ENCODE measurements at regions not wholly inside any gene's neighbourhood (a gene's known extent, or its start where the extent isn't known, plus 50 kb on each side); places are given as distances from the start of the nearest gene placed in this dataset.

- no peaks in the 10 kb centered on the region for H4K20me1 ChIP-seq (ENCODE audit: insufficient read depth, low read length)
- no peak overlapping the region for H3K4me2 ChIP-seq (ENCODE audit: low read depth, low read length)
- peaks cover 49% of the 10 kb centered on the region for H3K9me3 ChIP-seq (ENCODE audit: low read length)
- in situ Hi-C loops (cut with HindIII; ENCODE audit: extremely low pct_ligation_motif_present, low pct_unique_long_range_greater_than_20kb) (no loop called here), intact Hi-C loops (cut with micrococcal nuclease; ENCODE audit: unreplicated experiment) (no loop called here)
- TF ChIP-seq YEATS2 (CRISPR knock-in tag; IDR thresholded peaks at IDR 0.05; ENCODE audit: borderline replicate concordance) (no peak), RAD51 (IDR thresholded peaks at IDR 0.05; ENCODE audit: borderline replicate concordance) (no peak), ATF7 (IDR thresholded peaks at IDR 0.05) (peak; percentile 57; the same call in 1 of the 2 replicates), ATF7 (CRISPR knock-in tag; IDR thresholded peaks at IDR 0.05) (no peak), ZNF318 (CRISPR knock-in tag; IDR thresholded peaks at IDR 0.05) (no peak), CREB1 (IDR thresholded peaks at IDR 0.05) (0 out of 2 replicates have a peak, but pooled peaks have one; percentile 12), CREB1 (CRISPR knock-in tag; IDR thresholded peaks at IDR 0.05) (no peak)
- H3K9ac ChIP-seq (ENCODE audit: insufficient read depth, low read depth, low read length): no peak overlapping the region
- no TSS peak for BruUV-seq (replicated peaks)
- H3K27ac ChIP-seq (ENCODE audit: extremely low read length, insufficient read depth, low read length): no peak overlapping the region
- FAIRE-seq: no peak
- ATAC-seq: no peak
- no peak overlapping the region for H2AFZ ChIP-seq (ENCODE audit: low read length)
- H3K79me2 ChIP-seq (ENCODE audit: insufficient read depth, low read length): no peaks in the 10 kb centered on the region
- H3K4me1 ChIP-seq (ENCODE audit: insufficient read depth, low read length): no peaks in the 10 kb centered on the region
- no peak for DNase-seq (ENCODE audit: low spot score)
- CTCF ChIA-PET (ENCODE audit: low intra/inter-chr PET ratio, low total read pairs): no interaction called here
- no peaks in the 10 kb centered on the region for H3K27me3 ChIP-seq (ENCODE audit: control insufficient read depth in 1 of 2, insufficient read depth in 2 of 2, low read length in 2 of 2)
- POLR2A ChIA-PET: no interaction called here
- no peaks in the 10 kb centered on the region for H3K36me3 ChIP-seq (replicated peaks in 1 of 2; ENCODE audit: control insufficient read depth in 1 of 2, insufficient read depth in 2 of 2, low read length in 2 of 2)
- WGBS (ENCODE audit: low lambda C conversion rate): 0% methylated on average over 2 of the region's 2 CpGs
- no peak overlapping the region for H3K4me3 ChIP-seq (replicated peaks in 1 of 3; ENCODE audit: insufficient read depth in 1 of 3, low read depth in 2 of 3, low read length in 3 of 3)
These were observed 714.6 kb downstream of the GALC start for GRCh38 chr14:87278415-87278814.
